ENCODE measurements at regions not wholly inside any gene's neighbourhood (a gene's known extent, or its start where the extent isn't known, plus 50 kb on each side); places are given as distances from the start of the nearest gene placed in this dataset.
"Not testable (repeated sequence)": the region's sequence is repeated elsewhere in the genome, so short reads cannot be mapped to it uniquely, and the experiment has no call there.

GRCh38 chr12:17215759-17216570, 610.0 kb upstream of the LMO3 start:
- no peak for DNase-seq (ENCODE audit: low spot score)

- DNase-seq (ENCODE audit: low spot score), result no peak
These were observed 609.0 kb upstream of the LMO3 start for GRCh38 chr12:17214929-17215328.

- no peak for DNase-seq (ENCODE audit: low spot score)
These were observed 600.6 kb upstream of the LMO3 start for GRCh38 chr12:17206553-17206952.

GRCh38 chr12:17204289-17205054, 598.5 kb upstream of the LMO3 start:
- no peak for DNase-seq (ENCODE audit: low spot score)

GRCh38 chr12:17203497-17203896, 597.5 kb upstream of the LMO3 start:
- DNase-seq (ENCODE audit: low spot score), result no peak

- no peak for DNase-seq (ENCODE audit: low spot score)
These were observed 592.0 kb upstream of the LMO3 start for GRCh38 chr12:17197971-17198370.

- no peak for DNase-seq (ENCODE audit: low spot score)
These were observed 586.8 kb upstream of the LMO3 start for GRCh38 chr12:17192721-17193120.

- DNase-seq (ENCODE audit: low spot score), result no peak
These were observed 563.9 kb upstream of the LMO3 start for GRCh38 chr12:17169726-17170471.

GRCh38 chr12:17159506-17160300, 553.7 kb upstream of the LMO3 start:
- no peak for DNase-seq (ENCODE audit: low spot score)

- DNase-seq (ENCODE audit: low spot score), result no peak
These were observed 552.2 kb upstream of the LMO3 start for GRCh38 chr12:17158201-17158600.

- DNase-seq (ENCODE audit: low spot score), result no peak
These were observed 546.0 kb upstream of the LMO3 start for GRCh38 chr12:17151917-17152316.

- DNase-seq (ENCODE audit: low spot score), result no peak
These were observed 542.7 kb upstream of the LMO3 start for GRCh38 chr12:17148706-17149105.

- no peak for DNase-seq (ENCODE audit: low spot score)
These were observed 536.9 kb upstream of the LMO3 start for GRCh38 chr12:17142856-17143255.

- DNase-seq (ENCODE audit: low spot score), result no peak
These were observed 534.0 kb upstream of the LMO3 start for GRCh38 chr12:17139931-17140330.

- no peak for DNase-seq (ENCODE audit: low spot score)
These were observed 531.4 kb upstream of the LMO3 start for GRCh38 chr12:17137396-17137795.

- DNase-seq (ENCODE audit: low spot score), result no peak
These were observed 528.4 kb upstream of the LMO3 start for GRCh38 chr12:17134315-17134714.

GRCh38 chr12:17132336-17132735, 526.4 kb upstream of the LMO3 start:
- DNase-seq (ENCODE audit: low spot score), result no peak

GRCh38 chr12:17116538-17116937, 510.6 kb upstream of the LMO3 start:
- not testable (repeated sequence) for DNase-seq (ENCODE audit: low spot score)

GRCh38 chr12:17110316-17110715, 504.4 kb upstream of the LMO3 start:
- DNase-seq (ENCODE audit: low spot score), result no peak

- DNase-seq (ENCODE audit: low spot score), result no peak
These were observed 503.0 kb upstream of the LMO3 start for GRCh38 chr12:17108877-17109541.

- DNase-seq (ENCODE audit: low spot score), result no peak
These were observed 498.8 kb upstream of the LMO3 start for GRCh38 chr12:17104801-17105200.
